CMK (cell line): ENCODE measurements at regions not wholly inside any gene's neighbourhood (a gene's known extent, or its start where the extent isn't known, plus 50 kb on each side); places are given as distances from the start of the nearest gene placed in this dataset.
"Not testable (repeated sequence)": the region's sequence is repeated elsewhere in the genome, so short reads cannot be mapped to it uniquely, and the experiment has no call there.

Experiments
- DNase-seq: peaks from one replicate; pipeline ENCODE4 v3.0.0-alpha.2; 2010; ENCODE audit warnings: low read depth

DNA sequence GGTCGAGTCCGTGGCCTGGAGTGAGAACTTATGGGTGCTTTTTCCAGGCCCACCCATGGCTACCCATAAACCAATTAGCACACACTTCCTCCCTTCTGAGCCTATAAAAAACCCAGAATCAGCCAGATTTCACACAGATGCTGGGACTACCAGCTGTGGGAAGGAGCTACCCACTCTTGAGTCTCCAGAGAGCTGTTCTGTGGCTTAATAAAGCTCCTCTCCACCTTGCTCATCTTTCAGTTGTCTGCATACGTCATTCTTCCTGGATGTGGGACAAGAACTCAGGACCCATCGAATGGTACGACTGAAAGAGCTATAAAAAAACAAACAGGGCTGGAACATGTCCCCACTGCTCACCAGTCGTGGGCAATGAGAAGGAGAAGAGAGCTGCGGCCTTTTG, 555.4 kb upstream of the CCDC54 start:
- no peak for DNase-seq

GRCh38 chr3:106822204-106822603, 555.0 kb upstream of the CCDC54 start:
- DNase-seq: no peak

GRCh38 chr3:106823701-106824100, 553.5 kb upstream of the CCDC54 start:
- DNase-seq: no peak

- DNase-seq: no peak
These were observed 552.4 kb upstream of the CCDC54 start for GRCh38 chr3:106824856-106825255.

DNA sequence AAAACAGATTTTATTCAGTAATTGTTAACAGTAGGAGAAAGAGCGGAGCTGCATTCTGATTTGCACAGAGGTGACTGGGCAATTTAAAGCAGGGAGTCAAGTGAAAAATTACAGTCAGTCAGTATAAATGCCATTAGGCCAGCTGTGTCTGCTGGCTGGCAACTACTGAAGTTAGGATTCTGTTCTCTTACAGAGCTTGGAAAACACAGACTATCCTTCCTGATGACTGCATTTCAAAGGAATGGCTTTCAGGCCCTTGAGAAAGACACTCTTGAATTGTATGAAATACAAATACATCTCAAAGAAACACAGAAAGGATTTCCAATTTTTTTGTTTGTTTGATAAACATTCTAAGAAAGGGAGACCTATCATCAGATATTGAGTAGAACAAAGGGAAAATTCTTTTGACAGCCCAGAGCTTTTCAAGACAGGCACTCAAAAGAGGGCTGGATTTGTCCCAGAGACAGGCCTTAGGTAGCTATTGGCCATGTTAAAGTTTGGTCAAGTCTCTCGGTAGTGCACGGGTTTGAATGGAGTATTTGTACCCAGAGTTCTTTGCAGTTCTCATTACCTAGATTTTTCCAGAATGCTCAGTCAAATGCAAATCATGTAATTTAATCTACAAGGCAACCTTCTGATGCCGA, 551.2 kb upstream of the CCDC54 start:
- no peak for DNase-seq

DNA sequence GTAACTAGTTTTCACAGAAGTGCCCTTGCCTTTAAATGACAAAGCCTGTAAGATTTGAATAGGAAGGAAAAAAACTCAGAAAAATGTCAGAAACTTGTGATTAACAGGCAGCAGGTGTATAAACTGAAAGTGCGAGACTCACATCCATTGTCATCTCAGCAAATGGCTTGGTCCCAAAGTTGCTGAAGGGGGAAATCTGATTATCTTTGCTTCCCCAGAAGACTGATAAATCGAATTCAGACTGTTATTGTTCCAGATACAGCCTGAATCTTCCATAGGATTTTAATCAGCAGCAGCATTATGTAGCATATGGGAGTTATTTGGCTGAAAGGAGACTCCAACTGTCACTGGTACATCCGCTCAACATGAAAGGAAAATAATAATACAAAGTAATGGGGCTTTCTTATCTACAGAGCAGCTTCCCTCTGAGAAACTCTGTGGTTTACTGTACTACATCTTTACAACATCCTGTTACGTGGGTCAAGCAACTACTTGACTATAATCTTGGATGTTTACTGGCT, 550.4 kb upstream of the CCDC54 start:
- no peak for DNase-seq

DNA sequence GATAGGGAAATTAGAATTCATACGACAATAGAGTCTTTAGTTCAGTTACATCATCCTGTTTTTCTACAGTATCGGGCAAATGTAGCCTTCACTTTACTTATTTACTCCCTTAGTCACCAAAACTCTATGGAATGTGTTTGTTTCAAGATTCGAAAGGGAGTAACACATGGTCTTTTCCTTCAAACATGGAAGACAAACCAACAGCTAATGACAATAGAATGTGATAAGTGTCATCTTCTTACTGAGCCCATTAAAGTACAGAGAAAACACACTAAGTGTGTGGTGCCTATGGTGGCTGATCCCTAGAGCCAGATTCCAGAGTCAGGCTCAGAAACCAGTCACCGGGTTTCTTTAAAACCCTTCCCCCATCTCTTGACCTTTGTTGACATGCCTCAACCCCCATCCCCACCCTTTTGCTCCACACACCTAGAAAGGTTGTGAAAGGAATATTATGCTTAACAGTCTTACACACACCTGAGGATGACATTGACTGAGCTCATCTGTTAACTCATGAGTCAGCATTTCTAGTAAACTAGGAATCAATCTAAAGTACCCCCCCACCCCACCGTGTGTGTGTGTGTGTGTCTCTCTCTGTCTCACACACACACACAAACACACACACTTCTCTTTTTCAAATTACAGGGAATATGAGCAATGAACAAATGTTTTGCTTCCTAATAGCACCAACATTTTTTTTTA, 549.6 kb upstream of the CCDC54 start:
- no peak for DNase-seq

GRCh38 chr3:106829206-106829605, 548.0 kb upstream of the CCDC54 start:
- no peak for DNase-seq

GRCh38 chr3:106830334-106830733, 546.9 kb upstream of the CCDC54 start:
- DNase-seq: no peak

DNA sequence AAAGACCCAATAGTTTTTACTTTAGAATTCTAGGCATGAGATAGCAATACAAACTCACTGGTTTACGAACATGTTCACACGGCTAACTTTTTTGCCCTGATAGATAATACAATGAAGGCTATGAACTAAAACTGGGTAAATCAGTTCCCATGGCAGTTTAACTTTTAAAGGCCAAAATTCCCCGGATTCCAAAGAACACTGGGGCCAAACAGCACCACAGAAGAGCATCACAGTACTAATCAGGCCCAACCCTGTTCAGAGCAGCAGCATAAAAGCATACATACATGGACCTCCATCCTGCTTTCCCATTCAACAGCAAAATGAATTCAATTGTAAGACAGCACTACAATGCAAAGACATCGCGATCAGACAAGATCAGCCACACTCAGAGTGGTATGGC, 540.3 kb upstream of the CCDC54 start:
- DNase-seq: no peak

GRCh38 chr3:106837616-106838015, 539.6 kb upstream of the CCDC54 start:
- DNase-seq: no peak

DNA sequence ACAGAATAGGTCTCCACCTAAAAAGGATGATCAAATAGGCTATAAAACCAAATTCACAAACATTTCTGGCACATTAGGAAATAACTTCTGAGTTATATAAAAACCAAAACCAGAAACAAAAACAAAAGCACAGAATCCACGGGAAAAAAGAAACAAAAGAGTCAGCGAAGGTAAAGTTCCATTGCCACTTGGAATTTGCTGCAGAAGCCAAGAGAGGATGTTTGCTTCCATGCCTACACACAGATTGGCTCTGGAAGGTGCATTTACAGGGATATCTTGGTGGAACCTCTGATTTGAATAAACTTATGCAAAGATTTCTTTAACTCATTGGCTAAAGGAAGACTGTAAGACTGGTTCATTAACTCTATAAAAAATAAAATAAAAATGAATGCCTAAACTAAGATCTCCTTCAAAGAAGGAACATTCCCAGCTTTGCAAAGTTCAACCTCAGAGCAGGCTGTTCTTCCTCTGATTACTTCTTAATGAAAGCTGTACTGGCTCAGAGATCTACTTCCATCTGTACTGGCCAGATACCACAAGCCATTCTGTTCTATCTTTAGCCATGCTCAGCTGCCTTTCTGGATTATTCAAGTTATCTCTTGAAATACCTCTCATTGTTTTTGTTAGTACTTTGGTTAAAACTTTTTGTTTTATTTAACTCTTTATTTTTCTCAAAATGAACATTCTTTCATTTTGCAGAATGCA, 537.5 kb upstream of the CCDC54 start:
- DNase-seq: no peak

DNA sequence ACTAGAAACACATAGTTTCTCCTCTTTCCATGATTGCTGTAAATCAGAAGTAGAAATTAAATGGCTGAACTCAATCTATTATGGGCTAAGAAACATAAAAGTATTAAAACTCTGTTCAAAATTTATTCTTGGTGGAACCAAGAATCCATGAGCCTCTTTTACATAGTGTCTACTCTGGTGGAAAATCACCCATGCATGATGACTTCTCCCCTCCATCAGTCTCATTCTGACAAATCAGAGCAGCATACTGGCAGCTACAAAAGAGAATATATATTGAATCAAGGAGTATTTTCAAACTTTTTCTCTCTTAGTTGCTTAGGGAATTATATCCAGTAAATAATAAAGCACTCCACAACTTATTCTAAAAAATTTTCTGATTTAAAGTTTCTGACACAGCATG, 536.9 kb upstream of the CCDC54 start:
- DNase-seq: no peak

GRCh38 chr3:106842151-106842550, 535.1 kb upstream of the CCDC54 start:
- DNase-seq: no peak

- DNase-seq: no peak
These were observed 532.6 kb upstream of the CCDC54 start for GRCh38 chr3:106844638-106845037.

GRCh38 chr3:106848099-106848498, 529.1 kb upstream of the CCDC54 start:
- no peak for DNase-seq

- no peak for DNase-seq
These were observed 526.8 kb upstream of the CCDC54 start for GRCh38 chr3:106850437-106850836.

- DNase-seq: not testable (repeated sequence)
These were observed 518.9 kb upstream of the CCDC54 start for GRCh38 chr3:106858321-106858720.

DNA sequence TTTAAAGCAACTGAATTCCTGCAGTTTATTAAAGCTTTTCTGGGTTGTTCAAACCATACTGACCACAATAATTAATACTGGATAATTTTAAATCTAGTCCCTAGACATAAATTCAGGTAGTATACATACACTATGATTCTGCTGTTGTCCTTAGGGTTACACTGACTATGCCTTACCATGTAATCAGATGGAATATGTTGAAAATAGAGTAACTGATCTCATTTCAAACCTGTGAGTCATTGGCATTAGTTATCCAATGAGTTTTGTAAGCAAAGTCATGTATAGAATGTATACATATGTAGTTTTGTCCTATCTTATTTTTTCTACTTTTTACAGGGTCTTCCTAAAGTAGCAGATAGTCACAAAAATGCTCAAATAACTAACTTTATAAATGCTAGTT, 517.1 kb upstream of the CCDC54 start:
- DNase-seq: no peak

GRCh38 chr3:106862067-106862466, 515.2 kb upstream of the CCDC54 start:
- DNase-seq: no peak

DNA sequence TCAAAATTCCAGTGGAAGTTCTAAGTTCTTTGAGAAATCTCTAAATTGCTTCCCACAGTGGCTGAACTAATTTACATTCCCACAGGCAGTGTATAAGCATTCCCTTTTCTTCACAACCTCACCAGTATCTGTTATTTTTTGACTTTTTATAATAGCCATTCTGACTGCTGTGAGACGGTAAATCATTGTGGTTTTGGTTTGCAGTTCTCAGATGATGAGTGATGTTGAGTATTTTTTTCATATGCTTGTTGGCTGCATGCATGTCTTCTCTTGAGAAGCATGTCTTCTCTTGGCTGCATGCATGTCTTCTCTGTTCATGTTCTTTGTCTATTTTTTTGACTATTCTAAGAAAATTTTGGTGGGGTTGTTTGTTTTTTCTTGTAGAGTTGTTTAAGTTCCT, 499.6 kb upstream of the CCDC54 start:
- DNase-seq: no peak

DNA sequence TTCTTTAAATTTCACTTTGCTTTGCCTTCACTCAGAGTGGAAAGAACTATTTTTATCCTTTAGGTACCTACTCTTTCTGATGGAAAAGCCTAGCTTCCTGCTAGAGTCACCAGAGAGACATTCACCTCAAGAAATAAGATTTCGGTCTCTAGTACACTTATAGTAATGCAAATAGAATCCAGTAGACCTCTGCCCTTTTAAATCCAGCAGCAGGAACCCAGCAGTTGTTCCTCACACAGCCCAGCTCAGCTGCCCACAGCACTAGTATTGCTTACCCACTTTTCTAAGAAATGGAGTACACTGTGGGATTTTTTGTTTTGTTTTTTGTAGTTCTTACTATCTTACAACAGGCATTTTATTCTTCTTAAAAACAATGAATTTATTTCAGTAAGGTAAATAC, 497.0 kb upstream of the CCDC54 start:
- DNase-seq: no peak

- DNase-seq: no peak
These were observed 496.1 kb upstream of the CCDC54 start for GRCh38 chr3:106881186-106881585.
